Suppressor macrophage treated with lipopolysaccharide for 1 hour (primary cell): ENCODE measurements at regions not wholly inside any gene's neighbourhood (a gene's known extent, or its start where the extent isn't known, plus 50 kb on each side); places are given as distances from the start of the nearest gene placed in this dataset.

Experiments
- DNase-seq, 3 donors: peaks; one replicate each; pipeline ENCODE4 v3.0.0-alpha.2; 2020 to 2022

DNA sequence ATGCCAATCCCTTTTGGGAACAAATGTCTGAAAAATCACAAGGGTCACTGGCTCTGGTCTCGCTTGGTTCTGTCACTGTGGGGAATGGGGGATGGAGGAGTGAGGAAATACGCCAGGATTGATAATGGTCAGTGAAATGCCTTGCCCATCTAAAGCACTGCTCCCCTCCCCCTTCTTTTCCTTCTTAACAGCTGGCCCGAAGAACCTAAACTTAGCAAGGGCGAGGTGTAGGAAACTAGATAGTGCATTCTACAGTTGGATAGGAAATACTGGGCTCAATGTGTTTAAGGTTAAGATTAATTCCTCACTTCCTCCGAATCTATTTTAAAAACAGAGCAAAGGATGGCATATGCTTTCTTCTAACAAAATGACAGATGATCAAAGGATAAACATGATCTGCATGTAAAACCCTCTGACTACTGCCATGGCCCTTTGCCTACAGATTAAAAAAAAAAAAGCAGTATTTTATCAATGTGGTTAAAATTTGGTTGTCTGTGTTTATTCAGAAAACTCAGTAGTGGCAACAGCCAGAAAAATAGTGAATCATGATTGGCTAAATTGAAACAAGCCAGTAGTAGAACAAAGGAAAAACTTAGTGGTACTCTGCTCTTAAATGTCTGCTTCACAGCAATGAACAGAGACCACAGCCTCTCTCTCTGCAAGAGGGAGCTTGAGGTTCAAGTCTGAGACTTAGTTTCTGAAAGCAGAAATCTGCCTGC, 86.1 kb upstream of the VAV3 start:
- DNase-seq = peak in 2 of 3 donors; percentile 26 to 34

DNA sequence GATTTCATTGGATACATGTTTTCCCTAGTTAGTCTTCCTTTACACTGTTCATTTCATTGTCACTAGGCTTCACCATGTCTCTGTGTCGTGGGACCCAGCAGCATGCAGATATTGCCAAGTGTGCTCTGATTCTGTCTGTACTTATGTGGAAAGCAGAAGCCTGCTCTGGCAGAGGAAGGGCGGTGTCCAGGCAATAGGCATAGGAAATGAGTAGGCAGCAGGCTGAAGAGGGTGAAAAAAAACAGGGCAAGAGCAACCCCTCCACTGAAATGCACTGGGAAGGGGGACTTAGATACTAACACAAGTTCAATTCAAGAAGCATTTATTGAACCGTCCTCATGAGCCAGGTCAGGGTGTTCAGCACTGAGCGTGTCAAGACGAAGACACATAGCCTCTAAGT, 85.2 kb upstream of the VAV3 start:
- peak; percentile 79 to 81 (median 79) for DNase-seq

DNA sequence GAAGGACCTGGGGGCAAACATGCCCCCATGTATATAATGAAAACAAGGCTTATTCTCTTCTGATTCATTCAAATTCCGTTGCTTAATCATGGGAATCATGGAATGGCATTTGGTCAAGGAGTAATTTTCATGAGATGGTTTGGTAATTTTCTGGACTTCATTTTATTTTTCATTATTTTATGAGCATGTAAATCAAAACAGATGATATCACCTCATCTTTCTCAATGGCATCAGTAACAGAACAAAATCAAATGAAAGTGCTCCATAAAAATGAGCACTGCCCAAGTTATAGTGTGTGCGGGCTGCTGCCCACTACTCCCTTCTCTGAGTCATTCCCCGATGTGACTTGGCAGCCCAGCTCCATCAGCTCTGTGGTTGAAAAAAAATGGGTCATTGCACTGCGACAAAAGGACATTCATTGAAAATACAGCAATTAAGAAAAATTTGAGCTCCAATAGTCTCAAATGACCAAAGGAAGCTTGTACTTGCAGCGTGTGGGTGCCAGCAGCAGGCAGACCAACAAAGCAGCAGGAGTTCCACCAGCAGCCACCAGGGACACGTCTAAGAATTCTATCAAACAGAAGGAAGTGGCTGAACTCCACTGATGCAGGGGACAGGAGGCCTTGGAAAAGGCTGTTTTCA, 84.3 kb upstream of the VAV3 start:
- DNase-seq = peak; percentile 74 to 84 (median 81)

DNA sequence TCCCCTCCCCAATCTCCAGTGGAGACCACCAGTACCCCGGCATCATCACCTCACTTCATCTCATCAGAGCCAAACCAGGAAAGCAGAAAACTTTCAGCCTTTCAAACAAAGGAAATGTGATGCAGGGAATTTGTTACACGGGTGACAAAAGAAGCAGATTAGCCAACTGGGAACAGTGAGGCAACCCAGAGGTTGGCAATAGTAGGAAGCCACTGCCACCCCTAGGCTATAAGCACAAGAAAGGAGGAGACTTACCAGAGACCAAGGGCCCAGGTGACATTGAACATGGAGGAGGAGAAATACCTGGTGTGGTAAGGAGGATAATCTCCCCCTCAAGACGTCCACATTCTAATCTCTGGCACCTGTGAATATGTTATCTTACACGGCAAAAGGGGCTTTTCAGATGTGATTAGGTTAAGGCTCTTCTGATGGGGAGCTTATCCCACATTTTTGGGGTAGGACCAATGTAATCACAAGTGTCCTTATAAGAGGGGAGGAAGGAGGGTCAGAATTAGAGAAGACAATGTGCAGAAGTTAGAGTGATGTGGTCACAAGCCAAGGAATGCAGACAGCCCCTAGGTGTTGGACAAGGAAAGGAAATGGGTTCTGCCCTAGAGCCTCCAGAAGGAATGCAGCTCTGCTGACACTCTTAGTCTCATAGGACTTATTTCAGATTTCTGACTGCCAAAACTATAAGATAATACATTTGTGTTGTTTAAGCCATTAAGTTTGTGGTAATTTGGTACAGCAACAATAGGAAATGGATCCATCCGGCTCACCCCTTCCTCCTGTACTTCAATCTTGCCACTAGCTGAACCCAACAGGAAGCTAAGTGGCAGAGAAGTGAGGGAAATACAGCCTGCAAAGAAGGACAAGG, 83.6 kb upstream of the VAV3 start:
- DNase-seq = no peak

DNA sequence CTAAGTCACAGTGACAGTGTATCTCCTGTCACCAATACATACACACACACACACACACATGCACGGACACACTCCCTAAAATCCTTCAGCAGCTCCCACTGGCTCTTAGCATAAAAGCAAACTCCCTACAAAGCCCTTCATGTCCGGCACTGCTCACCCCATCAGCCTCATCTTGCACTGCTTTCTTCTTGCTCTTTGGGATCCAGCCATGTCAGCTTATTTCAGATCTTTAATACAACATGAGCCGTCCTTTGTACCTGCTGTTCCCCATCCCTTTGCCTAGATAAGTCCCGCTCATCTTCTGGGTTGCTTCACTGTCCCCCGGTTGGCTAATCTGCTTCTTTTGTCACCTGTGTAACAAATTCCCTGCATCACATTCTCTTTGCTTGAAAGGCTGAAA, 82.1 kb upstream of the VAV3 start:
- no peak for DNase-seq

GRCh38 chr1:108046026-108046425, 81.0 kb upstream of the VAV3 start:
- no peak for DNase-seq

DNA sequence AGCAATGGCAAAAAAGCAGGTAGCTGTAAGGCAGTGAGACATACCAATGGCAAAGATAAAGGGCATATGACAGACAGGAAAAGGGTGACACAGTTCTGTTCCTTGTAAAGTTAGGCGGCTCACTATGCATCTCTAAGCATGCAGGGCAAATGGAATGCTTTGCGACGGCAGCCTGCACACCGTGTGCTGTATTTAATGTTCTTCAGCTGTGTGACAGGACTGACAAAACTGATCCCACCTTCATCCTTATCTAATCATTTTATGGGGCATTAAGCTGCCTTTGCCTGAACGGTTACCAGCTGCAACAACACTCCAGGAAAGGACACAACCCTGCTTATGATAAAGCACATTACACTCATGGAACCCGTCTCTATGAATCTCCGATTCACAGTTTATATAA, 80.5 kb upstream of the VAV3 start:
- DNase-seq = no peak

GRCh38 chr1:108044318-108044717, 79.3 kb upstream of the VAV3 start:
- DNase-seq = no peak

GRCh38 chr1:108043707-108044106, 78.7 kb upstream of the VAV3 start:
- DNase-seq = peak; percentile 65 to 77 (median 66)

DNA sequence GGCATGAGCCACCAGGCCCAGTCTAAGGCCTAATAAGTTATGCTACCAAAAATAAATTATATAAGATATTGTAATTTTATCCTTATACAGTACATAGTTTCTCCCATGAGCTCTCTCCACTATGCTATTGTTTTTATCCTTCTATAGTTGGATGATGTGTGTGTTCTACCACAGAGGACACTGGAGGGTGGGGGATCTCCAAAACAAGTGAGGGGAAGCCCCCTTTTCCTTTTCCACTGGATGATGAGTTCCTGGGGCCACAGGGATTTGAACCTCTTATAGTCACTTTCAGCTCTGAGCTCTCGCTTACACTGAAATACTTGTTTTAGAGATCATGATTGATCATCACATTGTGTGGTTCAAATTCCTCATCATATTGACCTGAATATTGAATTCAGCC, 77.6 kb upstream of the VAV3 start:
- peak; percentile 58 to 64 (median 64) for DNase-seq

- DNase-seq = peak; percentile 74 to 83 (median 81)
Measured at GRCh38 chr1:108041360-108042142, 76.6 kb upstream of the VAV3 start.

DNA sequence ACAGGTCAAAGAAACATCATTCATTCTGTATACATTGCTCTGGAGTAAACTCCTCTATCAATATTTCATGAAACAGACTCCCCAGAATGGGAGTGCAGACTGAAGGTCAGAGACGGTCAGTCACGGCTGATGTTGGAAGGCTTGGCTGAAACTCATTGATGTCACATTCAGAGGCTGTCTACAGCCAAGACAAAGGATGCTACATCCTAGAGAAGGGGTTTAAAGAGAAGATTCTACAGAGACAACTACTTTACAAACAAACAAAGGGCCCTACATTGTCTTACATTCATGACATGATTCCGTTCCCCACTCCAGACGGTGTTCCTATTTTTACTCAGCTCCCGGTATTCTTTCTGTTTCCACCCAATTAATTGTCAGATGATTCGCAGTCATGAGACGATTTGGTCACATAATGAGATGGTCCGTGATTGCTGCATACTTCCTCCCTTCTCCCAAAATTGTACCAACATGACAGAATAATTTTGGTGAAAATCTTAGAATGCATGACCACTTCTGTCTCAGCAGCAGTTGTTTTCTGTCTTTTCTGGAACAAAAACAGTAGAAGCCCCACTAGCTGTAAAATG, 73.8 kb upstream of the VAV3 start:
- peak; percentile 82 to 94 (median 91) for DNase-seq

DNA sequence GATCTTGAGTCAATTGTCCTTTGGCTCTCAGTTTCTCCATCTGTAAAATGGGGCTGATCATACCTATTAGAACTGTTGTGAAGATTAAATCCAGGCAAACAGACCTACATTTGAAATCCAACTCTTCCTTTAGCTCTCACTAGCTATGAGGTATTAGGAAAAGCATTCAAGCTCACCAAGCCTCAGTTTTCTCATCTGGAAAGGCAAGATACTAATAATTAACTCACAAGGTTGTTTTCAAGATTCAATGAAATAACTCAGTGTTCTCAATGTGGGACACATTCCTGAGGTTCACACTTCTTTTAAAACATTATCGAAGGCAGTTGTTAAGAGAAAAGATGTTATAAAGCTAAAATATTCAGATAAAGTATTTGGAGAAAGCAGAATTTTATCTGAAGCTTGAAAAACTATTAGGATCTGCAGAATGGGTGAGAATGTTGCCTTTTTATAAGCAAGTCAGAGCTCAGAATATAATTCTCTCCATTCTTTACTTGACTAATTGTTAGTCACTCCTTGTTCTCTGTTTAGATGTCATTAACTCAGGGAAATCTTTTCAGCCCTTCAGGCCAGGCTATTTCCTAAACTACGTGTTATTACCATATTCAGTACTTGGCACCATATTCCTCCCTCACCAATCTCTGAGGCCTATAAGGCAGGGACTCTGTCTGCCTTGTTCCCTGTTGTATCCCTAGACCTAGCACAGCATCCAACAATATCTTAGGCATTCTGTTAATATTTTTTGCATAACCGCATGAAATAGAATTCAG, 72.0 kb upstream of the VAV3 start:
- peak in 1 of 3 donors; percentile 40 for DNase-seq

DNA sequence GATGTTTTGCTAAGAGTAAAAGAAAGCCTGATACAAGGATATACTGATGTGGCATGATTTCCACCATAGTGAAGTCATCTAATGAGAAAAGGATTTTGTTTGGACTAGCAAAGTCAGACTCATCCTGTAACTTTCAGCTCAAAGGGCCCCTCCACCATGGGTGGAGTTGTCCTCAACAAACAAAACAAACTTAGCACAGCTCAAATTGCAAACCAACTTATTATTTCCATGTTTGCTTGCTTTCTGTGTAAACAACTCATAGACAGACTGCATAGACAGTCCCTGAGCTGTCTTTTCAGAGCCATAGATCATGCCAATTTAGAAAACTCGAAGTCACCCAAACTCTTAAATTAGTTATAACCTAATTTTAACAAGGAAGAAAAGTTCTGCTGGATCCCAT, 69.4 kb upstream of the VAV3 start:
- no peak for DNase-seq

- DNase-seq = no peak
Measured at GRCh38 chr1:108033550-108033951, 68.6 kb upstream of the VAV3 start.

DNA sequence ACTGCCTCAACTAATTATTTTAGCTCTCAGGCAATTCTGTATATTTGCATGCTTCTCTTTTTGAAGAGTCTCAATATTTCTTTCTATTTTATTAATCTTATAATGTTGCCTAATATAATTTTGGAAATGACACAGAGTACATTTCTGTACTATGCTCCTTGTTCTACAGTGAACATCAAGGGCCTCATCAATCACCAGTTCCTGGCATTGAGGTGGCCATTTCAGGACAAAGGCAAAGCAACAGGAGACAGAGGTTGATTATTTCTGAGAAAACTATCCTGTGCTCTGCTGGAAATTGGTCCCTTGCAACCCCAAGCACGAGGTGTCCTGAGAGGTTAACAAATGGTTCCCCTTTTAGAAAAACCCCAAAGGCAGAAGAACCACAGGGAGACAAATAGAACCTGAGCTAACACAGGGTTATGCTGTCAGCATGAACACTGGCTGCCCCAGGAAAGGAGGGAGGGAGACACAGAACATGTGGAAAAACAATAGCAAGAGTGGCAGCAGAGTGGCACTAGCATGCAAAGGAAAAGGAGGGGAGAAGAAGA, 63.9 kb upstream of the VAV3 start:
- DNase-seq = peak; percentile 39 to 58 (median 55)

DNA sequence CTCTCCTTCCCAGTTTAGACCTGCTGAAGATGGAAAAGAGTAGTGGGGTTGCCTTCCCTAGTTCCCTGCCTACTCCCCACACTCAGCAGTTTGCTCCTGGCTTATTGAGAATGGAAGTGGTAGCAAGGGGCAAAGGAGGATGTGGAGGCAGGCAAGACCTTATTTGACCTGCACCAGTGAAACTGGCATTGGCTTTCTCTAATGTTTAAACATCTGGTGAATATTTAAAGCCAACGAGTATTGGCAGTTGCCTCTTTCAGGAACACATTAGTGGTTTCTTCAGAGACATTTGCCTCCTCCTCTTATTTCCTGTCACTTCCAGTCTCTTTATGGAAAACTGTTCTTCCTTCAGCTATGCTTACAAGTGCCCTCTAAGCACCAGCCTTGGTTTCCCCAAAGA, 62.4 kb upstream of the VAV3 start:
- DNase-seq = no peak

GRCh38 chr1:108017698-108018097, 52.7 kb upstream of the VAV3 start:
- DNase-seq = no peak

GRCh38 chr1:108016451-108016920, 51.5 kb upstream of the VAV3 start:
- DNase-seq = peak in 1 of 3 donors; percentile 25
